ENCODE measurements at regions not wholly inside any gene's neighbourhood (a gene's known extent, or its start where the extent isn't known, plus 50 kb on each side); places are given as distances from the start of the nearest gene placed in this dataset.

DNA sequence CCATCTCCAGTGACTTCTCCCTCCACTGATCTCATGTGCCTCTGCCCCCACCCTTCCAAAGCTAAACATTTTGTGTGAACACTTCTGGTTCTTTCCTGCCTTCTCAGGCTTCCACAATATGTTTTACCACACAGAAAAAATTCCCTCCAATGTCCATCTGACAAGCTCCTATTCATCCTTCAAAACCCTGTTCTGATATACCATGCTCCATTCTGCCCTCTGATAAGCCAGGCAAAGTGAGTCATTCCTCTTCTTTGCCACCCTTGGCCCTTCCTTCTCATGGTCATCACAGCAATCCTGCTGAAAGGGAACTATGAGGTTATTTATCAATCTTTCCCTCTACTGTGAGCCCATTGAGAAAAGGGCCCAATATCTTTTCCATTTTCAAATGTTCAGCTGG, 97.6 kb downstream of the BARX1 start:
- no peak overlapping the region for H3K27ac ChIP-seq
- no peaks in the 10 kb centered on the region for H3K36me3 ChIP-seq
- TF ChIP-seq, protein P1, sequence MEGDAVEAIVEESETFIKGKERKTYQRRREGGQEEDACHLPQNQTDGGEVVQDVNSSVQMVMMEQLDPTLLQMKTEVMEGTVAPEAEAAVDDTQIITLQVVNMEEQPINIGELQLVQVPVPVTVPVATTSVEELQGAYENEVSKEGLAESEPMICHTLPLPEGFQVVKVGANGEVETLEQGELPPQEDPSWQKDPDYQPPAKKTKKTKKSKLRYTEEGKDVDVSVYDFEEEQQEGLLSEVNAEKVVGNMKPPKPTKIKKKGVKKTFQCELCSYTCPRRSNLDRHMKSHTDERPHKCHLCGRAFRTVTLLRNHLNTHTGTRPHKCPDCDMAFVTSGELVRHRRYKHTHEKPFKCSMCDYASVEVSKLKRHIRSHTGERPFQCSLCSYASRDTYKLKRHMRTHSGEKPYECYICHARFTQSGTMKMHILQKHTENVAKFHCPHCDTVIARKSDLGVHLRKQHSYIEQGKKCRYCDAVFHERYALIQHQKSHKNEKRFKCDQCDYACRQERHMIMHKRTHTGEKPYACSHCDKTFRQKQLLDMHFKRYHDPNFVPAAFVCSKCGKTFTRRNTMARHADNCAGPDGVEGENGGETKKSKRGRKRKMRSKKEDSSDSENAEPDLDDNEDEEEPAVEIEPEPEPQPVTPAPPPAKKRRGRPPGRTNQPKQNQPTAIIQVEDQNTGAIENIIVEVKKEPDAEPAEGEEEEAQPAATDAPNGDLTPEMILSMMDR (IDR thresholded peaks at IDR 0.05): no peak
- no peak for TF ChIP-seq POLR2A (IDR thresholded peaks at IDR 0.05)
- TF ChIP-seq EP300 (IDR thresholded peaks at IDR 0.05): no peak
- TF ChIP-seq POLR2AphosphoS5 (IDR thresholded peaks at IDR 0.05): no peak
- DNase-seq: no peak
- H3K4me1 ChIP-seq: peaks cover 0 to 6% (median 0%) of the 10 kb centered on the region in 4 donors
- peaks cover 0 to 15% (median 4%) of the 10 kb centered on the region in 4 donors for H3K27me3 ChIP-seq
- ATAC-seq (ENCODE audit: low FRiP score in 2 of 2): no peak
- H3K9me3 ChIP-seq: peaks cover 0 to 3% (median under 1%) of the 10 kb centered on the region in 4 donors
- no peak overlapping the region for H3K4me3 ChIP-seq

DNA sequence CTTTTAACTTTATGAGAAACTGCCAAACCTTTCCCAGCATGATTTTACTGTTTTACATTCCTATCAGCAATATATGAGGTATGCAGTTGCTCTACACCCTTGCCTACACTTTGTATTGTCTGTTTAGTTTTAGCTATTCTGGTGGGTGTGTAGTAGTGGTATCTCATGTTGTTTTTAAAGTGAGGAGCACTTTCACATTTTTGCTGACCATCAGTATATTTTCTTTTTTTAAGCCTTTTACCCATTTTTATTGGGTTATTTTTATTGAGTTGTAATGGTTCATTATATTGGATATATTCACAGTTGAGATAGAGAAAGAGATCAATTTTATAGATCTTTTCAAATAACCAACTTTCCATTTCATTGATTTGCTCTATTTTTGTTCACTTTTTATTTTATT, 102.4 kb downstream of the BARX1 start:
- no peak for DNase-seq
- H3K4me1 ChIP-seq: no peaks in the 10 kb centered on the region
- H3K36me3 ChIP-seq: no peaks in the 10 kb centered on the region
- H3K27me3 ChIP-seq: no peaks in the 10 kb centered on the region
- H3K4me3 ChIP-seq: no peak overlapping the region
- no peak for TF ChIP-seq POLR2AphosphoS5 (IDR thresholded peaks at IDR 0.05)
- TF ChIP-seq EP300 (IDR thresholded peaks at IDR 0.05): no peak
- TF ChIP-seq, protein P1 (IDR thresholded peaks at IDR 0.05): no peak
- no peak for TF ChIP-seq POLR2A (IDR thresholded peaks at IDR 0.05)
- no peak overlapping the region for H3K27ac ChIP-seq
- no peak for ATAC-seq (ENCODE audit: low FRiP score in 2 of 2)
- peaks cover 0 to 5% (median 2%) of the 10 kb centered on the region in 4 donors for H3K9me3 ChIP-seq

DNA sequence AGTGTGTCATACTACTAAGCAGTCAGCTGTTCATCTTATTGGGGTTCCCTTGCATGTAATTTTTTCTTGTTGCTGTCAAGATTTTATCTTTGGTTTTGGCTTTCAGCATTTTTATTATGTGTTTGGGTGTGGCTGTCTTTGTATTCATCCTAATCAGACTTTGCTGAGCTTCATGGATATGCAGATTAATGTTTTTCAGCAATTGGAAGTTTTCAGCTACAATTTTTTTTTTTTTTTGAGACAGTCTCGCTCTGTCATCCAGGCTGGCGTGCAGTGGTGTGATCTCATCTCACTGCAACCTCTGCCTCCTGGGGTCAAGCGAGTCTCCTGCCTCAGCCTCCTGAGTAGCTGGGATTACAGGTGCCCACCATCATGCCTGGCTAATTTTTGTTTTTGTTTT, 108.8 kb downstream of the BARX1 start:
- H3K27me3 ChIP-seq: no peaks in the 10 kb centered on the region
- no peaks in the 10 kb centered on the region for H3K4me1 ChIP-seq
- DNase-seq (no peak), ATAC-seq (ENCODE audit: low FRiP score in 2 of 2) (no peak)
- TF ChIP-seq POLR2A (IDR thresholded peaks at IDR 0.05): no peak
- TF ChIP-seq, protein P1 (IDR thresholded peaks at IDR 0.05): no peak
- TF ChIP-seq EP300 (IDR thresholded peaks at IDR 0.05): no peak
- no peak for TF ChIP-seq POLR2AphosphoS5 (IDR thresholded peaks at IDR 0.05)
- H3K36me3 ChIP-seq: no peaks in the 10 kb centered on the region
- peaks cover 0 to 8% (median 5%) of the 10 kb centered on the region in 4 donors for H3K9me3 ChIP-seq
- no peak overlapping the region for H3K27ac ChIP-seq
- no peak overlapping the region for H3K4me3 ChIP-seq
- WGBS, 2 donors: 90 to 92% methylated on average over 3 of the region's 3 CpGs

DNA sequence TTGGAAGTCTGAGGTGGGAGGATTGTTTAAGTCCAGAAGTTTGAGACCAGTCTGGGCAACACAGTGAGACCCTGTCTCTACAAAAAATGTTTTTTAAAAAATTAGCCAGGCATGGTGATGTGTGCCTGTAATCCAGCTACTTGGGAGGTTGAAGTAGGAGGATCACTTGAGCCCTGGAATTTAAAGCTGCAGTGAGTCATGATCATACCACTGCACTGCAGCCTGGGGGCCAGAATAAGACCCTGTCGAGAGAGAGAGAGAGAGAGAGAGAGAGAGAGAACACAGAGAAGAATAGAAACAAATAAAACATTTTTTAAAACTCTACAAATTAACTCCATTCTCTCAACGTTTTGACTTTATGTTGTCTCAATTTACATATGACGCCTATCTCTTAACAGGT, 111.8 kb downstream of the BARX1 start:
- H3K36me3 ChIP-seq: no peaks in the 10 kb centered on the region
- 58 to 59% methylated on average over 3 of the region's 3 CpGs for WGBS, 2 donors
- TF ChIP-seq, protein P1 (IDR thresholded peaks at IDR 0.05): no peak
- TF ChIP-seq POLR2A (IDR thresholded peaks at IDR 0.05) (no peak), POLR2AphosphoS5 (IDR thresholded peaks at IDR 0.05) (no peak), EP300 (IDR thresholded peaks at IDR 0.05) (no peak)

DNA sequence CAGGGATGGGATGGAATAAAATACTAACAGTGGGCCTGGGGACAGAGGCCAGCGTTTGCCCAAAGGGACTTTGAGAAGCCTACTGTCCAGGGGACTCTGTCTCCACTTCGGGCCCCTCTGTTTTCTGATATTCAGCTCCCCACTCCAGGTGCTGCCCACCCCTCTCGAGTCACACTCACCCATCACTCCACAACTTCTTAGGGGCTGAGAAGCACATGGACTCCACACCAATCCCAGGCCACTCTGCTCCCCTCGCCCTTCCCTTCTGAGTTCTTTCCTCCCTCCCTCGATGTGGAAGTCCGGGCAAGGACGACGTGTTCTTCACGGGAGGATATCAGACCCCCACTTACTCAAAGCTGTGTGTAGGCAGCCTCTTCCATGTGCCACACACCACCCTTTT, 124.5 kb downstream of the BARX1 start:
- no peak for ATAC-seq (ENCODE audit: low FRiP score in 2 of 2)
- H3K27me3 ChIP-seq: peaks cover 0 to 16% (median 4%) of the 10 kb centered on the region in 4 donors

More for the DNA sequence above, 111.8 kb downstream of the BARX1 start:
- ATAC-seq (ENCODE audit: low FRiP score in 2 of 2) (no peak), DNase-seq (no peak)
- Histone ChIP-seq H3K27me3 (no peaks in the 10 kb centered on the region), H3K4me1 (no peaks in the 10 kb centered on the region), H3K27ac (no peak overlapping the region), H3K4me3 (no peak overlapping the region), H3K9me3 (peaks cover 0 to 8% (median 5%) of the 10 kb centered on the region in 4 donors)

More for the DNA sequence above, 124.5 kb downstream of the BARX1 start:
- Histone ChIP-seq H3K27ac (no peak overlapping the region), H3K4me1 (peaks cover 0 to 13% (median 11%) of the 10 kb centered on the region in 4 donors), H3K9me3 (peaks cover 0 to 4% (median 0%) of the 10 kb centered on the region in 4 donors), H3K4me3 (no peak overlapping the region), H3K36me3 (no peaks in the 10 kb centered on the region)
- TF ChIP-seq, protein P1 (IDR thresholded peaks at IDR 0.05): no peak
- no peak for TF ChIP-seq EP300 (IDR thresholded peaks at IDR 0.05)
- no peak for TF ChIP-seq POLR2A (IDR thresholded peaks at IDR 0.05)
- no peak for TF ChIP-seq POLR2AphosphoS5 (IDR thresholded peaks at IDR 0.05)
- no peak for DNase-seq
- 76 to 85% methylated on average over 9 of the region's 9 CpGs for WGBS, 2 donors

Measured in upper lobe of left lung (tissue), 6 donors.